ENCODE measurements at regions not wholly inside any gene's neighbourhood (a gene's known extent, or its start where the extent isn't known, plus 50 kb on each side); places are given as distances from the start of the nearest gene placed in this dataset.
A peak's percentile ranks its signal among the peaks of the same experiment; 100 is the strongest.

DNA sequence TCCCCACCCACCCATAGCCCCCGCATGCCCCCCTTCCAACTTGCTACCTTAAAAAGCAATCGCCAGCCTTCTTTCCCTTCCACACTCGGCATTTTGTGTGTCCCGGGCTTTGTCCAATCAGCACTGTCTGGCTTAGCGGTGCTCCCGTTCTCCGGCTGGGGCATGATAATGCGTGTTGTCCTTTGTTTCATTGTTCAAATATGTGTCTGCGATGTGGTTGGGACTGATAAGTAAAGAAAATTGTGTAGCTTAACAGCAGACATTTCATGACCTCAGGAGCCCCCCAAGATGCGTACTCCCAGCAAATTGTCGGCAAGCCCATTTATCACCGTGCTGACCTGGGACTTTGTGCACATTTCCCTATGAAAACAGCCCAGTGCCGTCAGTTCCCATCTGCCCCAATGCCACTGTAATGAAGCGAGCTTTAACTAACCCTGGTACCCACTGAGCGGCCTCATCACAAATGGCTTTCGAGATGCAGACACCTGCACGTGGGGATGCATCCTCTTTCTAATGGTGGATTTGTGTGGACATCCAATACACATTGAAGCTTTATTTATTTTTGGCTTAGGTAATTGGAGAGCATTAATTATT is 167.0 kb upstream of the E2F8 start:
- TF ChIP-seq, protein P1, sequence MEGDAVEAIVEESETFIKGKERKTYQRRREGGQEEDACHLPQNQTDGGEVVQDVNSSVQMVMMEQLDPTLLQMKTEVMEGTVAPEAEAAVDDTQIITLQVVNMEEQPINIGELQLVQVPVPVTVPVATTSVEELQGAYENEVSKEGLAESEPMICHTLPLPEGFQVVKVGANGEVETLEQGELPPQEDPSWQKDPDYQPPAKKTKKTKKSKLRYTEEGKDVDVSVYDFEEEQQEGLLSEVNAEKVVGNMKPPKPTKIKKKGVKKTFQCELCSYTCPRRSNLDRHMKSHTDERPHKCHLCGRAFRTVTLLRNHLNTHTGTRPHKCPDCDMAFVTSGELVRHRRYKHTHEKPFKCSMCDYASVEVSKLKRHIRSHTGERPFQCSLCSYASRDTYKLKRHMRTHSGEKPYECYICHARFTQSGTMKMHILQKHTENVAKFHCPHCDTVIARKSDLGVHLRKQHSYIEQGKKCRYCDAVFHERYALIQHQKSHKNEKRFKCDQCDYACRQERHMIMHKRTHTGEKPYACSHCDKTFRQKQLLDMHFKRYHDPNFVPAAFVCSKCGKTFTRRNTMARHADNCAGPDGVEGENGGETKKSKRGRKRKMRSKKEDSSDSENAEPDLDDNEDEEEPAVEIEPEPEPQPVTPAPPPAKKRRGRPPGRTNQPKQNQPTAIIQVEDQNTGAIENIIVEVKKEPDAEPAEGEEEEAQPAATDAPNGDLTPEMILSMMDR (IDR thresholded peaks at IDR 0.05; ENCODE audit: low read depth, low read length), result no peak
- DNase-seq (ENCODE audit: low read depth in 2 of 2), result no peak
- H3K4me3 ChIP-seq (replicated peaks in 1 of 2; ENCODE audit: low read depth in 2 of 2, low read length in 2 of 2), result no peak overlapping the region

DNA sequence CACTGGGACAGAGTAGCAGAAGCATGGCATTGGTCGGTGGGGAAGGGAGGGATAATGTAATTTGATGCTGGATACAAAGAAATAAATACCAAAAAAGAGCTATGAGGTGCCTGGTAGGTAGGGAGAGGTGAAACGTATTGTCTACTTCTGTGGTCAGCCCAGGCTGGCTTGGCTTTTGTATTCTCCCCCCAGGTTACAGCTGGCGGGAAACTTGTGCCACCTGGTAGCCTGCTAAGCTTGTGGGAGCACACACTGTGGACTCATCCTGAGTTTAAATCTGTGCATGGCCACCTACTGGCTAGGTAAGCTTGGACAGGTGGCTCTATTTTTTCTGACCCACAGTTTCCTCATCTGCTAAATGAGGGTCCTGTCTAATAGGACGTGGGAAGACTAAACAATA is 165.2 kb upstream of the E2F8 start:
- H3K4me3 ChIP-seq (replicated peaks in 1 of 2; ENCODE audit: low read depth in 2 of 2, low read length in 2 of 2), result no peak overlapping the region
- DNase-seq (ENCODE audit: low read depth in 2 of 2), result no peak
- TF ChIP-seq, protein P1 (IDR thresholded peaks at IDR 0.05; ENCODE audit: low read depth, low read length), result no peak

DNA sequence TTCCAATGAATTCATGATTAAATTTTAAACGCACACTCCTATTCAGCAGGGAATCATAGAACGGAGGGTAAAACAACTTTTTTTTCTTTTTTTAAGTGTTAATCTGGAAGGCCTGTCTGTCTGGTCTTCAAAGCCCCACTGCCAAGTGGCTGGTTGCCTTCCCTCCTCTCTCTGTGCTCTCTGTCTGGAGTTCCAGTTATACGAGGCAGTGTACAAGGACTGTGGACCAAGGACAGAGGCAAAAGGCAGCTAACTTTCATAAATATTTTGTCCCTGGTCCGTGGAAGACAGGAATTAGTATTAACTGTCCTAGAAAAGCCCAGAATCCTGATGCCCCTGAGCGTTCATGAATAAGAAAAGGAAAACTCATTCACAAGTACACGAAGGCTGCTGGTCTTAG is 164.0 kb upstream of the E2F8 start:
- TF ChIP-seq, protein P1 (IDR thresholded peaks at IDR 0.05; ENCODE audit: low read depth, low read length), result no peak
- no peak overlapping the region for H3K4me3 ChIP-seq (replicated peaks in 1 of 2; ENCODE audit: low read depth in 2 of 2, low read length in 2 of 2)
- DNase-seq (ENCODE audit: low read depth in 2 of 2), result no peak

DNA sequence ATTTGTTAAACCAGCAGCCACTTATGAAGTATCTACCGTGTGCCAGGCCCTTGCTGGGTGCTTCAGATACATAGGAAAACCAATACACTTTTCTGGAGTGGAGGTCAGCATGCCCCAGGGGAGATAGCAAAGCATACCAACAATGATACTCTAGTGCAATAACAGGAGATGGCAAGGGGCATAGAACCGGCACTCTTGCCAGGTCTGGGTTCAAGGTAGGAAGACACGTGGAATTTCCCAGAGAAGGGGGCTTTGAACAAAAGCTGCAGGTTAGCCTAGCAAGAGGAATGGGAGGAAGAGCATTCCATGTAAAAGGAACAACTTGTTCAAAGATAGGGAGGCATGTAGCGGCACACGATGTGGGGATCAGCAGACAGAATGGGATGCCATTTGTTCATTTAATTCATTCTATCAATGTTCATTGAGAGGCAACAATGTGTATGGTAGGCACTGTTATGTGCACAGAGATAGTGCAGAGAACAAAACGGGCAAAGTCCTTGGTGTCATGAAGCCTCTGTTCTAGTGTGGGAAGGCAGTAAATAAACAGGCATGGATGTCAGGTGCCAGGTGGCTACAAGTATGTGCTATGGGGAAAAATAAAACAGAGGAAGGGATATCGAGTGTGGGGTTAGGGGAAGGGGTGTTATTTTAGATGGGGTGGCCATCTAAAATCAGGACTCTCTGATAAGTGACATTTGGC is 162.6 kb upstream of the E2F8 start:
- no peak overlapping the region for H3K4me3 ChIP-seq (replicated peaks in 1 of 2; ENCODE audit: low read depth in 2 of 2, low read length in 2 of 2)
- DNase-seq (ENCODE audit: low read depth in 2 of 2), result no peak

DNA sequence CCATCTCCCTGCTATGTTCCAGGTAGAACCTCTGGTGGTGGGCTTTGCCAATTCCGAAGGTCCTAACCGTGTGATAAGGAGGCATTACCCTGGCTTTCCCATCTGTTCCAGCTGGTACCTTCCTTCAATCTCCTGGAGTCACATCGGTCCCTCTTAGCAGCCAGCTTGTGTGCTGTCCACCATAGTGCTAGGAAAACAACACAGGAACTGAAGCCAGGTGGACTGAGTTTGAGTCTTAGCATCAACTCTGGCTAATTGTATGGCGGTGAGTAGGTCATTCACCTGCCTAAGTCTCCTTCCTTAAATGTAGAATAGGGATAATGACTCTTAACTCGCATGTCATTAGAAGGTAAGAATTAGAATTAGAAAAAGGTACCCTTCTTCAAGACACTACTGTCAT is 159.6 kb upstream of the E2F8 start:
- TF ChIP-seq, protein P1 (IDR thresholded peaks at IDR 0.05; ENCODE audit: low read depth, low read length), result no peak
- H3K4me3 ChIP-seq (replicated peaks in 1 of 2; ENCODE audit: low read depth in 2 of 2, low read length in 2 of 2), result no peak overlapping the region
- DNase-seq (ENCODE audit: low read depth in 2 of 2), result no peak

More for the DNA sequence above, 162.6 kb upstream of the E2F8 start:
- TF ChIP-seq, protein P1 (IDR thresholded peaks at IDR 0.05; ENCODE audit: low read depth, low read length), result no peak

DNA sequence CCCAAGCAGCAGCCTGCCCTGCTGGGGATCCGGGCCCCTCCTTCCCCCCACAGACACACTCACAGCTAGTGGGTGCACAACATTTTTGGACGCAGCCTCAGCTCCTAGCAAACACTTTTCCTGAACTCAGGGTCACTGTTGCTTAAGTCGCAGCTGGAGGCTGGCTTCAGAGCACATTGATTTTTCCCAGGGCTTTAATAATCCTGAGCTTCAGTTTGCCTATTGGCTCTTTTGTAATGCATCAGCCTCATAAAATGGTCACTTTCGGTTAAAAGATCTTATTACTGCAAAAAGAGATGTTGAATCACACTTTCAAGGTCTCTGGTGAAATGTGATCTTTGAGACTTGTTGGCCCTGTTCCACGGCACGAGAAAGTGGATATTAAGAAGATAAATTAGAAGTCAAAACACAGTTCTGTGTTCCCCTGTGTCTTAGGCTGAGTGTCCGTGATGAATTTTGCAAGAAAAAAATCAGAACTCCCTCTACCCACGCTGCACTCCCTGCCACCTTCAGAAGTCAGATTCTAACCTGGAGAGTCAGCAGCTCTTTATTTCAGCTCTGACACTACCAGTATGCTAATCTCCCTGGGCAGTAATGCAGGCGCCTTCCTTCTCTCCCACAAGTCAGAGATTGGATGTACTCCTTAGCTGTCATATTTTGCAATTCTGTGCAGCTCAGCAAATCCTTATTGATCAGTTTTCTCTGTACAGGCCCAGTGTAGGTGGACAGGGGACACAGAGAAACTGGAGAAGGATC is 158.2 kb upstream of the E2F8 start:
- TF ChIP-seq, protein P1 (IDR thresholded peaks at IDR 0.05; ENCODE audit: low read depth, low read length), result no peak
- DNase-seq (ENCODE audit: low read depth in 2 of 2), result peak; percentile 81 to 85
- H3K4me3 ChIP-seq (replicated peaks in 1 of 2; ENCODE audit: low read depth in 2 of 2, low read length in 2 of 2), result no peak overlapping the region
